Activated naive CD8-positive, alpha-beta T cell treated with anti-CD3 and anti-CD28 coated beads, Interleukin-2, amount 10 ng/mL, durations not matched to agents 7 days and 5 days (primary cell): ENCODE measurements at regions not wholly inside any gene's neighbourhood (a gene's known extent, or its start where the extent isn't known, plus 50 kb on each side); places are given as distances from the start of the nearest gene placed in this dataset.

Source experiments
- ATAC-seq: fragments of 150-1000 bp; cut with Tn5 transposase; one replicate; pipeline ENCODE4 v1.10.0; 2021; ENCODE audit warnings: low read depth, moderate library complexity
- POLR2A ChIA-PET: fragments of 350-600 bp; sonication (Branson Sonifier 250); formaldehyde crosslinking; loops from one replicate; lab custom pipeline; 2021; ENCODE audit warnings: antibody characterized with exemption; lab: Charles Lee
- DNase-seq: peaks from one replicate; pipeline ENCODE4 v3.0.0; 2021
- H3K27ac Mint-ChIP-seq: one replicate; pipeline ENCODE4 v1.8.0; 2022; ENCODE audit warnings: mild to moderate bottlenecking, mixed read lengths
- H3K27me3 Mint-ChIP-seq: one replicate; pipeline ENCODE4 v1.8.0; 2022; ENCODE audit warnings: mild to moderate bottlenecking, moderate library complexity, mixed read lengths
- H3K36me3 Mint-ChIP-seq: one replicate; pipeline ENCODE4 v1.8.0; 2021; ENCODE audit warnings: mild to moderate bottlenecking, mixed read lengths
- H3K4me1 Mint-ChIP-seq: one replicate; pipeline ENCODE4 v1.8.0; 2021; ENCODE audit warnings: mixed read lengths
- H3K4me3 Mint-ChIP-seq: one replicate; pipeline ENCODE4 v1.8.0; 2022; ENCODE audit warnings: mild to moderate bottlenecking, moderate library complexity, mixed read lengths
- H3K9me3 Mint-ChIP-seq: one replicate; pipeline ENCODE4 v1.8.0; 2021; ENCODE audit warnings: mixed read lengths

DNA sequence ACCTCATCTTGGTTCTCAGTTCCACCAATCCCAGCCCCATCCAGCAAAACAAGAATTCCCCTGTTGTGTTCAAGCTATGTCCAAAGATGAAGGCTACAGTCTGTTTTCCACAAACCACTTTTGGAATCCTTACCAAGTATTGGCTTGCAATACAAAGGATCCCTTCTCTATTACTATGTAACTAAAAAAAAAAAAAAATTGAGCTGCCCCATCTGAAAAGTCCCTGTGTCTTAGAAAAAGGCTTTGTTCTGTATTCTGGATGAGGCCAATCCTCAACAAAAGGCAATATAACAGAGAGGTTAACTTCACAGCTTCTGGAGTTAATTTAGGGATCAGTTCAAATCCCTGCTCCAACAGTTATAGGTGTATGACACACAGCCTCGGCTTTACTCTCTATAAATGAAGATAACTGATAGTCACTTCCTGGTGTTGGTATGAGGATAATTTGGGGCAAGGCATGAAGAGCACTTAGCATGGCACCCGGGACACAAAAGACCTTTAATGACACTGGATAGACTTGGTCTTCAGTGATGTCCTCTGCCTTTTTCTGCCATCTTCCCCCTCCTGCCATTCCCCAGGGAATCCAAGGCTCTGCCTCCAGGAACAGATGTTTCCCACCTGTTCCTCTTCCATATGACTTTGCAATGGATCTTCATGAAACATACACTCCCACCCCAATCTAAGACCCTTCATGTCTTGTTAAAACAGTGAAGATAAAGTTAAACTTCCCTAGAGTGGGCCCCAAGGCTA, 61.2 kb upstream of the ATL2 start:
- peaks cover 6% of the 10 kb centered on the region for H3K4me1 Mint-ChIP-seq
- POLR2A ChIA-PET = no interaction called here
- ATAC-seq = no peak
- DNase-seq = no peak
- H3K27me3 Mint-ChIP-seq = peaks cover 9% of the 10 kb centered on the region
- no peaks in the 10 kb centered on the region for H3K9me3 Mint-ChIP-seq
- no peaks in the 10 kb centered on the region for H3K36me3 Mint-ChIP-seq
- H3K27ac Mint-ChIP-seq = no peak overlapping the region
- H3K4me3 Mint-ChIP-seq = no peak overlapping the region

DNA sequence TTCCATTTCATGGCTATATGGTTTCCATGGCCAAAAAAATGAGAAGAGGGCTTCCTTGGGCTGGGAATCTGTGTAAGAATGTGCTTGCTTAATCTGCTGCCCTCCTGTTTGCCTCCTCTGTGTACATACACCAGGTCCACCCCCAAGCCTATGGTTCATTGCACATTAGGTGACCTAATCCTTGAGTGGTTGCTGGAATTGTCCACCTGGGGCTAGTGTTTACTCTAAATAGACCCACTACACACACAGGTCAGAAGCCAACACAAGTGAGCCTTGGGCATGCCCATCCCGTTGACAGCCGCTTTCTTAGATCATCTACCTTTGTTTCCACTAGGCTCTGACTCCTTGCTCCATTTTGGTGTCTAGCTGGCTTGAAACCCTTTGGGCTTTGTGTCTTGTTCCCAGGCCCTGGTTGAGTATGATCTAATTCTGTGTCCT, 59.2 kb upstream of the ATL2 start:
- POLR2A ChIA-PET = no interaction called here
- ATAC-seq (no peak), DNase-seq (no peak)
- Mint-ChIP-seq H3K4me1 (peaks cover 6% of the 10 kb centered on the region), H3K27me3 (peaks cover 4% of the 10 kb centered on the region), H3K4me3 (no peak overlapping the region), H3K36me3 (no peaks in the 10 kb centered on the region), H3K27ac (no peak overlapping the region), H3K9me3 (no peaks in the 10 kb centered on the region)

DNA sequence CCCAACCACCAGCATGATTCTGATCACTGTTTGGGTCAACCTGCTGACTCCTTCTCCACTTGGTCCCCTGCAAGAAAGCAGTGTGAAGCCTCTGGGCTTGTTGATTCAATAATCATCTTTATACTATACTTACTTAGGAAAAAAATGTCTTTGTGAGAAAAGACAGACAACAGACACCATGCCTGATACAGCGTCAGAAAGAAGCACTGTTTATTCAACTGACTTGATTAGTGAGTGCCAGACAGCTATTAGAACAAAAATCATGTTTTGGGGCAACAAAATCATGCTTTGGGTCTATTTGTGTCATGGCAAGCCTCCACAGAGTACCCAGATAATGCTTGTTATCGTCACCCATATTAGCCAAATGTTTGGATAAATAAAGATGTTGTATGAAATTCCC, 58.7 kb upstream of the ATL2 start:
- POLR2A ChIA-PET = no interaction called here
- no peak overlapping the region for H3K4me3 Mint-ChIP-seq
- H3K4me1 Mint-ChIP-seq = peaks cover 6% of the 10 kb centered on the region
- H3K27ac Mint-ChIP-seq = no peak overlapping the region
- no peak for DNase-seq
- peaks cover 2% of the 10 kb centered on the region for H3K27me3 Mint-ChIP-seq
- no peaks in the 10 kb centered on the region for H3K9me3 Mint-ChIP-seq
- no peak for ATAC-seq
- H3K36me3 Mint-ChIP-seq = no peaks in the 10 kb centered on the region

DNA sequence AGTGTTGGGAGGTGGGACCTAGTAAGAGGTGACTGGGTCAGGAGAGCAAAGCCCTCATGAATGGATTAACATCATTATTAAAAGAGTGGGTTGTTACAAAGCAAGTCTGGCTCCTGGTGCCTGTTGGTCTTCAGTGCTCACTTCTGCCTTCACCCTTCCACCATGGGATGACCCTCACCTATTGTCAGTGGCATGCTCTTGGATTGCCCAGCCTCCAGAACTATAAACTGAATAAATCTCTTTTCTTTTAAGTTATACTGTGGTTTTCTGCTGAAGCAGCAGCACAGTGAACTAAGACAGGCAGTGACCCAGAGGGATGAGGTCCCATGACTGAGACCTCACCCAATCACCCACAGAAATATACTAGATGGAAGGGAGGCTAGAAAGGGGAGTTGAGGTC, 57.5 kb upstream of the ATL2 start:
- ATAC-seq (no peak), DNase-seq (no peak)
- peaks cover 6% of the 10 kb centered on the region for H3K4me1 Mint-ChIP-seq
- H3K27ac Mint-ChIP-seq = no peak overlapping the region
- no peaks in the 10 kb centered on the region for H3K9me3 Mint-ChIP-seq
- POLR2A ChIA-PET = no interaction called here
- H3K27me3 Mint-ChIP-seq = peaks cover 2% of the 10 kb centered on the region
- H3K4me3 Mint-ChIP-seq = no peak overlapping the region
- no peaks in the 10 kb centered on the region for H3K36me3 Mint-ChIP-seq

DNA sequence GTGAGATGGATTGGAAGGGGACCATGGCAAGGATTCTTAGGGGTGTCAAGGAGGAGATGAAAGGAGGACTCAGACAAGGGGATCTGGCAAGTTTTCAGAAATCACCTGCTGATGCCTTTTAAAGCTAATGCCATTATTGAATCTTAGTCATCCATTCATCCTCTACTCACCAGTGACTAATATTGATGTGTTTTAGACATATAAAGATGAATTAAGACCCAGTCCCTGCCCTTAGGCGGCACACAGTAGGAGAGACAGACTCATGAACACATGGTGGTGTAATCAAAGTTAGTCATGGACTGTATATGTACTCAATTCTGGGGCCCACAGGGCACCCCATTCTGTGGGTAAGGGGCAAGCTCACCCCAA, 56.5 kb upstream of the ATL2 start:
- Mint-ChIP-seq H3K27me3 (peaks cover 2% of the 10 kb centered on the region), H3K4me3 (no peak overlapping the region), H3K36me3 (no peaks in the 10 kb centered on the region), H3K4me1 (peaks cover under 1% of the 10 kb centered on the region), H3K27ac (no peak overlapping the region), H3K9me3 (no peaks in the 10 kb centered on the region)
- no peak for ATAC-seq
- POLR2A ChIA-PET = no interaction called here
- DNase-seq = no peak

DNA sequence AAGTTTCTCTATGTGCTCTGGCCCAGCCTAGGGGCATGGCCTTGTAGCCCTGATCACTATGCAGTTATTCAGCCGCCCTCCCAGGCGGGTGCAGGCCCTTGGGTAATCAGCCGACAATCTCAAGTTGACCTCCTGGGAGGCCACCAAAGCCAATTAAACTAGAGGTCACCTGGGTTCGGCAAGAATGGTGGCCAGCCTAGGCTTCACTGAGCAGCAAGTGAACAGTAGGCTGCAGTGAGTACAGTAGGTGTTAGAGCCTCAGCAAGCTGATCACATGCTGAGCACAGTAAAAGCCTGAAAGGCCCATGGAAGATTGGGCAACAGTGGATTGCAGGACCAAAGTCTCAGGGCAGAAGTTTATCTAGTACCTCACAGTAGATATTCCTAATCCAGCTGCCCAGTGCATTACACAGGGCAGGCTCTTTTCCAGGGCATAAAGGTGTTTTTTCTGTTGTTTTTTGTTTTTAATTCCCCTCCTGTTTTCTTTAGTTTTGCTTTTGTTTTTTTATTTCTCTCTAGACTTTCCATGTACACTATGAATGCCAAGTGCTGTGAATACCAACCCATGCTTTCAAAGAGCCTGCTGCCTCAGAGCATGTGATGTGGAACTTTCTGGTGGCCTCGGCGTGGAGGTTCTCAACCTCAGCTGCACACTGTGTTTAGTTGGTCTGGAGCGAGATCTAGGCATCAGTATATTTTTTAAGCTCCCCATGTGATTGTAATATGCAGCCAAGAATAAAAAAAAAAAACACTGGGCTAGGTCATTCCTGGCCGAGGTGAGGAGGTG, 55.9 kb upstream of the ATL2 start:
- POLR2A ChIA-PET = no interaction called here
- Mint-ChIP-seq H3K36me3 (no peaks in the 10 kb centered on the region), H3K4me3 (no peak overlapping the region), H3K27me3 (peaks cover 2% of the 10 kb centered on the region), H3K4me1 (no peaks in the 10 kb centered on the region), H3K9me3 (no peaks in the 10 kb centered on the region), H3K27ac (no peak overlapping the region)
- DNase-seq = no peak
- ATAC-seq = no peak

DNA sequence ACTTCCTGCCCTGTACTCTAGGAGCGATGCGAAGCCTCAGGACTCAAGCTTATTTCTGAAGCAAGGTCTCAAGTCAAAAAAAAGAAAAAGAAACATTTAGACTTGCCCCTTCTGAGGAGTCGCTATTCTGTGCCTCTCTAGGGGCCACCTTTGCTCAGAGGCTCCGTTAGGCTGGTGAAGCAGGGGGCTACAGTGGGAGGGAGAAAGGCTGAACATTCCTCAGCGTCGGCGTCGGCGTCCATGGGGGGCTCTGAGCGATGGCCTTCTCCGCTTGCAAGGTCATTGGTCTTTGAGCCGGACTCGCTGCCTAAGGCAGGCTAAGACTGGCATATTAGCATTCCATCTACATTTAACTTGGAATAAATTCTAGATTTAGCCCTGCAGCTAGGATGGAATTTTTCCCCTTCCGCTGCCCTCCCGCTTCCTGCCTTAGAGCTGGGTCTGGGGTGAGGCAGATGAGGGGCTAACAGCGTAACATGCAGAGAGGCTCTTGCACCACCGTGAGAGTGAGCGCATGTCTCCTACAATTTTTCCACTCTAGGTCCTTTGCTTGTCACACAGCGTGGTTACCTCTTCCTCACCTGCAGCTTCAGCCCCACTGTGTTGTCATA, 53.6 kb upstream of the ATL2 start:
- Mint-ChIP-seq H3K4me1 (no peaks in the 10 kb centered on the region), H3K9me3 (no peaks in the 10 kb centered on the region), H3K36me3 (no peaks in the 10 kb centered on the region), H3K4me3 (no peak overlapping the region), H3K27me3 (peaks cover 2% of the 10 kb centered on the region), H3K27ac (no peak overlapping the region)
- no peak for DNase-seq
- ATAC-seq = no peak
- POLR2A ChIA-PET = no interaction called here

DNA sequence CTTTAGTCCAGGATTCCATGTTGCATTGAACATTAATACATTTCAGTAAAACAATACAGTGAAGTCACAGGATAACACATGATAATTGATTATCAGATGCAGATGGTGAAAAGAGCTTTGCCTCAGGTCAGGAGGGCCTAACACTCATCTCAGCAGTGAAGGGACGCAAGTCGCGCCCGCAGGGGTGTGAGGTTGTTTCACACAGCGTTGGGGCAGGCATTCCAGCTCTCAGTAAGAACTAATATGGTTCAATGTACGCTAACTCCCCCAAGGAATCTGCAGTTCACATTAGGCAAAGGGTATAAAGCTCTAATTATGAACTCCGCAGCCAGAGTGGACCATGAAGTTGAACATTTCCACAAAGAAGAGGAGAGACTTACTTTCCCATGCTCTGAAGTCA, 53.1 kb upstream of the ATL2 start:
- Mint-ChIP-seq H3K36me3 (no peaks in the 10 kb centered on the region), H3K27ac (no peak overlapping the region), H3K27me3 (peaks cover 3% of the 10 kb centered on the region), H3K9me3 (no peaks in the 10 kb centered on the region), H3K4me1 (no peaks in the 10 kb centered on the region), H3K4me3 (no peak overlapping the region)
- ATAC-seq (no peak), DNase-seq (no peak)
- POLR2A ChIA-PET = no interaction called here

DNA sequence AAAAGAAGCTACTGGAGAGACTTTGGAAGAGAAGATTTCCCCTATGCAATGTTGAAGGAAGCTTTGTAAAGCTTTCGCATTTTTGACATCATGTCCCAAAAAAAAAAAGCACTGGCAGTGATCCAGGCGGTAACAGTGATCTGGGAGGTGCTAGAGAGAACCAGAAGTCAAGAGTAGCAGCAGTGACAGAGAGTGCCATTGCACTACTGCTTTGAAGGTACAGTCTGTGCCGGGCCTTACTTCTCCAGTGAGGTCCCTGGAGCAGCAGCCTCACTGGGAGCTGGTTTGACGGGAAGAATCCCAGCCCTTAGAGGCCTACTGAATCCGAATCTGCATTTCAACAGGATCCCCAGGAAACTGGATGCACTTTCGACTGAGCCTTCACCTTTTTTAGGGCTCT, 50.9 kb upstream of the ATL2 start:
- no peaks in the 10 kb centered on the region for H3K36me3 Mint-ChIP-seq
- no peak overlapping the region for H3K4me3 Mint-ChIP-seq
- ATAC-seq = no peak
- no peaks in the 10 kb centered on the region for H3K9me3 Mint-ChIP-seq
- no peak overlapping the region for H3K27ac Mint-ChIP-seq
- POLR2A ChIA-PET = interaction anchor here (0.6 kb wide), 1 partner anchor 170 kb away, joined by 3 read pairs; no protein-coding TSS in a partner anchor
- no peaks in the 10 kb centered on the region for H3K4me1 Mint-ChIP-seq
- H3K27me3 Mint-ChIP-seq = peaks cover 3% of the 10 kb centered on the region
- no peak for DNase-seq

DNA sequence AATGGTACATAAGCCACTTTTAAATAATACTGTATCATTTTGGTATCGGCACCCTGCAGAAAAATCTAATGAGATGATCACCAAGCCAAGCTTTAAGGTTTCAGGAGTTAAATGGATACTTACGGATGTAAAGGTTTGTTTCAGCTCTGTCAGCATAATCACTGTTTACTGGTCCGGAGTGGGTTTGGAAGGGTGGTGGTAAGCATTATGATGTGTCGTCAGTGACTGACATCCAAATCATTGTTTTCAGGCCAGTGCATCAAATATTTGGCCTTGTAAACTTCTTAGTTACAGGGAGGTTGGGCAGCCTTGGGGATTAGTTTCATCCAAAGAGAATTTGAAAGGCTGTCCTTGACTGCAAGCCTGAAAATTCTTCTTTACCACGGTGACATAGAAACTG, 50.0 kb upstream of the ATL2 start:
- no peak overlapping the region for H3K4me3 Mint-ChIP-seq
- H3K9me3 Mint-ChIP-seq = peaks cover under 1% of the 10 kb centered on the region
- H3K4me1 Mint-ChIP-seq = no peaks in the 10 kb centered on the region
- H3K36me3 Mint-ChIP-seq = no peaks in the 10 kb centered on the region
- ATAC-seq (no peak), DNase-seq (no peak)
- peaks cover 3% of the 10 kb centered on the region for H3K27me3 Mint-ChIP-seq
- no peak overlapping the region for H3K27ac Mint-ChIP-seq
- POLR2A ChIA-PET = interaction anchor here (0.6 kb wide), 1 partner anchor 980 kb away, joined by 3 read pairs; no protein-coding TSS in a partner anchor
